ENCODE measurements at regions not wholly inside any gene's neighbourhood (a gene's known extent, or its start where the extent isn't known, plus 50 kb on each side); places are given as distances from the start of the nearest gene placed in this dataset.

DNA sequence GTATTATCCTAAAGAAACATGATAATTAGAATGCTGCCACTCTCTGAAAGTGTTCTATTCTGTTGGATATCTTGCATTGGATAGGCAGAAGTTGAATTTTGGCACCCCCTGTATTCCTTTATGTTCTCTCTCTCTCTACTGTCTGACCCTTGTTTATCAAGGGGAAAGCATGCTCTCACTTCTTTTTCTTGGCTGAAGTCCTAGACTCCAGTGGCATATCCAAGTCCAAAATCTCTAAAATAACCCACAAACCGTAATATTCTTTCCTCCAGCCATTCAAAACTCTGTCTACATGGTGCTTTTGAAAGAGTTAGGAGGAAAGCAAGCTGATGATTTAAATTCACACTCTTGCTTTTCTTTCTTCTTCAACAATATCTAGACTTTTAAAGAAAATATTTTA lies 669.7 kb downstream of the TDRD15 start:
- H3K9ac ChIP-seq (ENCODE audit: low read depth in 1 of 2, low read length in 2 of 2): no peak overlapping the region
- no peaks in the 10 kb centered on the region for H3K36me3 ChIP-seq (ENCODE audit: control insufficient read depth in 2 of 2, insufficient read depth in 2 of 2, low read length in 2 of 2)
- no peaks in the 10 kb centered on the region for H3K27me3 ChIP-seq (ENCODE audit: control insufficient read depth in 2 of 2, insufficient read depth in 2 of 2, low read length in 2 of 2)
- H3K9me3 ChIP-seq (ENCODE audit: control insufficient read depth in 2 of 2, low read length in 2 of 2): no peaks in the 10 kb centered on the region
- H3K4me3 ChIP-seq (ENCODE audit: low read length in 2 of 2): no peak overlapping the region
- no peak overlapping the region for H3K27ac ChIP-seq (ENCODE audit: low read depth in 2 of 2, low read length in 2 of 2)
- no peaks in the 10 kb centered on the region for H3K4me1 ChIP-seq (ENCODE audit: control insufficient read depth in 2 of 2, insufficient read depth in 2 of 2, low read length in 2 of 2)

DNA sequence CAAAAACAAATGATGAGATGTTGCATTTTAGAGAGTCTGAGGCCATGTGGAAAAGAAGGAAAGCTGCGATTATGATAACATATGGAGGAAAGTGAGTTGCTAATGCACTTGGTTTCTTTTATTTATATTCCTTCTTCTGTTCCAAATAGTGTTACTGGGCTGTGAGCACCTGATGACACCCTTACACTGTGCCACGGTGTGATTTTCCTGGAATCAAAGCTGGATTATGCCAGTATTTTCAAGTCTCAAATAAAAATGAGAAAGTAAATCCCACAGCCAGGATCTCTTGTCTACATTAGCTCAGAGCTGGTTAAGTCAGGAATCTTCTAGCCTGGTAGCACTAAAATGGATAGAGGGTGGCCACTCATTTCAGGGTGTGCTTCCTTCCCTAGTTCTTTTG lies 670.8 kb downstream of the TDRD15 start:
- Histone ChIP-seq H3K36me3 (ENCODE audit: control insufficient read depth in 2 of 2, insufficient read depth in 2 of 2, low read length in 2 of 2) (no peaks in the 10 kb centered on the region), H3K9me3 (ENCODE audit: control insufficient read depth in 2 of 2, low read length in 2 of 2) (no peaks in the 10 kb centered on the region), H3K27me3 (ENCODE audit: control insufficient read depth in 2 of 2, insufficient read depth in 2 of 2, low read length in 2 of 2) (no peaks in the 10 kb centered on the region), H3K4me3 (ENCODE audit: low read length in 2 of 2) (no peak overlapping the region), H3K4me1 (ENCODE audit: control insufficient read depth in 2 of 2, insufficient read depth in 2 of 2, low read length in 2 of 2) (no peaks in the 10 kb centered on the region), H3K9ac (ENCODE audit: low read depth in 1 of 2, low read length in 2 of 2) (no peak overlapping the region), H3K27ac (ENCODE audit: low read depth in 2 of 2, low read length in 2 of 2) (no peak overlapping the region)

DNA sequence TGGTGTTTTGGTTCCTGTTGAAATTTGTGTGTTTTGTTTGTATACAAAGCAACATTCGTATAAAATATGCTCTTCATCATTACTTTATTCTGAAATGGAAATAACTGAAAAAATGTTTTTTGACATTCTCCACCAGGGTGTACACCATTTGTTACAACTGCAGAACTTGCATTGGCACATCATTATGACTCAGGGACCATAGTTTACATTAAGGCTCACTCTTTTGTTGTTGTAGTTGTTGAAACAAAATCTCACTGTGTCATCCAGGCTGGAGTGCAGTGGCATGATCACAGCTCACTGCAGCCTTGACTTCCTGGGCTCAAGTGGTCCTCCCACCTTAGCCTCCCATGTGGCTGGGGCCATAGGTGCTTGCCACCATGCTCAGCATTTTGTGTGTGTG lies 676.6 kb downstream of the TDRD15 start:
- Histone ChIP-seq H3K27me3 (ENCODE audit: control insufficient read depth in 2 of 2, insufficient read depth in 2 of 2, low read length in 2 of 2) (no peaks in the 10 kb centered on the region), H3K9me3 (ENCODE audit: control insufficient read depth in 2 of 2, low read length in 2 of 2) (peaks cover 0 to 2% of the 10 kb centered on the region in 2 donors), H3K4me1 (ENCODE audit: control insufficient read depth in 2 of 2, insufficient read depth in 2 of 2, low read length in 2 of 2) (no peaks in the 10 kb centered on the region), H3K27ac (ENCODE audit: low read depth in 2 of 2, low read length in 2 of 2) (no peak overlapping the region), H3K36me3 (ENCODE audit: control insufficient read depth in 2 of 2, insufficient read depth in 2 of 2, low read length in 2 of 2) (no peaks in the 10 kb centered on the region), H3K9ac (ENCODE audit: low read depth in 1 of 2, low read length in 2 of 2) (no peak overlapping the region), H3K4me3 (ENCODE audit: low read length in 2 of 2) (no peak overlapping the region)

DNA sequence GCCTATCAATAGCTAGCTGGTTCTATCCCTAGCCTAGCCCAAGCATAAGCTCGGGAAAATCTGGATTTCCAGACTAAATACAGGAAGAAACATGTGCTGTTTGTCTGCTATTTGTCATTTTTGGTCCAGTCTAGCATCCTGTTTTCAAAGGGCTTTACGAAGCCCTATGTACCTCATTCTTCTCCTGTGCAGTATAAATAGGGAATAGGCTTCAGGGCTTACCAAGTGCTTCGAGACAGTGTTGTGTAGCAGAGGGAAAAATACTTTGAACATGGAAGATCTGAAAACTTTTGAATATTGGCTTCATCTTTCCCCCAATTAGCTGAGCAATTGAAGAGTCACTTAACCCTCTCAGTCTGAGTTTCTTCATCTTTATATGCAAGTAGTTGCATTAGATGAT lies 679.8 kb downstream of the TDRD15 start:
- Histone ChIP-seq H3K9ac (ENCODE audit: low read depth in 1 of 2, low read length in 2 of 2) (no peak overlapping the region), H3K27ac (ENCODE audit: low read depth in 2 of 2, low read length in 2 of 2) (no peak overlapping the region), H3K4me1 (ENCODE audit: control insufficient read depth in 2 of 2, insufficient read depth in 2 of 2, low read length in 2 of 2) (no peaks in the 10 kb centered on the region), H3K36me3 (ENCODE audit: control insufficient read depth in 2 of 2, insufficient read depth in 2 of 2, low read length in 2 of 2) (no peaks in the 10 kb centered on the region), H3K9me3 (ENCODE audit: control insufficient read depth in 2 of 2, low read length in 2 of 2) (peaks cover 0 to 2% of the 10 kb centered on the region in 2 donors), H3K27me3 (ENCODE audit: control insufficient read depth in 2 of 2, insufficient read depth in 2 of 2, low read length in 2 of 2) (no peaks in the 10 kb centered on the region), H3K4me3 (ENCODE audit: low read length in 2 of 2) (no peak overlapping the region)

DNA sequence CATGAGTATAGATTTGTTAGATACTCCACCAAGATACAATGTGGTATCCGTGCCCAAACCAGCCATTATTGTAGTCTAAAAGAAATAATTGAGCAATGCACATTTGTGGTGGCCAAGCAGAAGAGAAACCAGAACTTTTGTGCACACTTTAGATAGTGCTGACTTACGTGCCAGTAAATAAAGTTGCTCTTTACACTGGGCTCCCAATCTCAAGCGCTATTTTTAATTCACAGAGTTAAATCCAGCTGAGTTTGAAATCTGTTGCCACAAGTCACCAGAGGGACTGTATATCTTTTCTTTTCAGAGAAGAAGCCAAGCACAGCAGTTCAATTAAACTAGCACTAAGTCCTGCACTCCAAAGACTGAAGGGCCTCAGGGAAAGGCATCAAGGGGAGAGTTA lies 680.4 kb downstream of the TDRD15 start:
- Histone ChIP-seq H3K4me1 (ENCODE audit: control insufficient read depth in 2 of 2, insufficient read depth in 2 of 2, low read length in 2 of 2) (no peaks in the 10 kb centered on the region), H3K9ac (ENCODE audit: low read depth in 1 of 2, low read length in 2 of 2) (no peak overlapping the region), H3K9me3 (ENCODE audit: control insufficient read depth in 2 of 2, low read length in 2 of 2) (peaks cover 0 to 2% of the 10 kb centered on the region in 2 donors), H3K36me3 (ENCODE audit: control insufficient read depth in 2 of 2, insufficient read depth in 2 of 2, low read length in 2 of 2) (no peaks in the 10 kb centered on the region), H3K4me3 (ENCODE audit: low read length in 2 of 2) (no peak overlapping the region), H3K27ac (ENCODE audit: low read depth in 2 of 2, low read length in 2 of 2) (no peak overlapping the region), H3K27me3 (ENCODE audit: control insufficient read depth in 2 of 2, insufficient read depth in 2 of 2, low read length in 2 of 2) (no peaks in the 10 kb centered on the region)

DNA sequence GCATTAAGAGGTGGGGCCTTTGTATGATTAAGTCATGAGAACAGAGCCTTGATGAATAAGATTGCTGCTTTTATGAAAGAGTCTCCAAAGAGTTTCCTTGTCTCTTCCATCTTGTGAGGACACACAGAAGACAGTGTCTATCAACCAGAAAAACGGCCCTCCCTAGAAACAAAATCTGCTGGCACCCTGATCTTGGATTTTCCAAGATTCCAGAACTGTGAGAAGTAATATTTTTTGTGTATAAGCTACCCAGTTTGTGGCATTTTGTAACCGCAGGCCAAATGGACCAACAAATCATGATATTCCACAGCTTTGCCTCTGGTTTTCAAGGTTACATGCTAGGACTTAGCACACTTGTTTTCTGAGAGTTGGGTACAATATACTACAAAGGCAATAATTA lies 687.8 kb downstream of the TDRD15 start:
- Histone ChIP-seq H3K27me3 (ENCODE audit: control insufficient read depth in 2 of 2, insufficient read depth in 2 of 2, low read length in 2 of 2) (no peaks in the 10 kb centered on the region), H3K36me3 (ENCODE audit: control insufficient read depth in 2 of 2, insufficient read depth in 2 of 2, low read length in 2 of 2) (no peaks in the 10 kb centered on the region), H3K27ac (ENCODE audit: low read depth in 2 of 2, low read length in 2 of 2) (no peak overlapping the region), H3K4me3 (ENCODE audit: low read length in 2 of 2) (no peak overlapping the region), H3K9ac (ENCODE audit: low read depth in 1 of 2, low read length in 2 of 2) (no peak overlapping the region), H3K9me3 (ENCODE audit: control insufficient read depth in 2 of 2, low read length in 2 of 2) (no peaks in the 10 kb centered on the region), H3K4me1 (ENCODE audit: control insufficient read depth in 2 of 2, insufficient read depth in 2 of 2, low read length in 2 of 2) (no peaks in the 10 kb centered on the region)

DNA sequence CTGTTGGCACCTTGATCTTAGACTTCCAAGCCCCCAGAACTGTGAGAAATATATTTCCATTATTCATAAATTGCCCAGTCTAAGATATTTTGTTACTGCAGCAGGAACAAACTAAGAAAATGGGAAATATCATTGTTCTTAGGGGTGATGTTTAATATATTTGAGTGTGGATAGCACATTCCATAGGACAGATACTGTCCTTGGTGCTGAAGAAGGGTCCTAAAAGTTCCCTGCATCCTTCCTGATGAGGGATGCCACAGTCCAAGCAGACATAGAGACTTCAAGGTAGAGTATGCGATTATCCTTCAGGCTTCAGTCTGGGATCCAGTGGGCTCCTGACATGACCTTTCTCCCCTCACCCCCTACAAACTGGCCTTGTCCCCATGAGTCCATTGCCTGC lies 689.0 kb downstream of the TDRD15 start:
- no peak overlapping the region for H3K27ac ChIP-seq (ENCODE audit: low read depth in 2 of 2, low read length in 2 of 2)

DNA sequence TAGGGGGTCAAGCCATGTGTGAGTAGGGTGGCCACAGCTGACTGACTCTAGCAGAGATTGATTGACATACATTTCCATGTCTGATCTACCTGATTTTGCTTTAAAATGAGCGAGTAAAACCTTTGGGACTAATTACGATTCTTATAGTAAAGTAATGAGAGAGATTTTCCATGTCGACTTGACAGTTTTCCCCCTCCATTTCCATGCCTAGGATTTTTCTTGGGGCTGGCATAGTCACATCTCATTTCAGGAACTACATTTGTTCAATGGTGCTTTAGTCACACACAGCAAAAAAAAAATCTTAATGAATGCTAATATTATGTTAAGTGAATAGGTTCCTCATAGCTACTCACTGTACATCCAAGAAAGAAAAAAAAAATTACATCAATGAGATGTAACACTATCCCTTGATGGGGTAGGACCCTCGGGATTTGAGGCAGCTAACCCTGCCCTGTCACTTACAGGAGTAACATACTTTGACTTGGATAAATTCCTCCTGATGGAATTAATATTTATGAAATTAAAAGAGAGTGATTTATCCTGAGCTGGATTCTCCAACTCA lies 690.9 kb downstream of the TDRD15 start:
- Histone ChIP-seq H3K4me1 (ENCODE audit: control insufficient read depth in 2 of 2, insufficient read depth in 2 of 2, low read length in 2 of 2) (no peaks in the 10 kb centered on the region), H3K27ac (ENCODE audit: low read depth in 2 of 2, low read length in 2 of 2) (no peak overlapping the region), H3K9me3 (ENCODE audit: control insufficient read depth in 2 of 2, low read length in 2 of 2) (no peaks in the 10 kb centered on the region), H3K36me3 (ENCODE audit: control insufficient read depth in 2 of 2, insufficient read depth in 2 of 2, low read length in 2 of 2) (no peaks in the 10 kb centered on the region), H3K27me3 (ENCODE audit: control insufficient read depth in 2 of 2, insufficient read depth in 2 of 2, low read length in 2 of 2) (no peaks in the 10 kb centered on the region), H3K9ac (ENCODE audit: low read depth in 1 of 2, low read length in 2 of 2) (no peak overlapping the region), H3K4me3 (ENCODE audit: low read length in 2 of 2) (no peak overlapping the region)

More for the DNA sequence above, 689.0 kb downstream of the TDRD15 start:
- Histone ChIP-seq H3K9ac (ENCODE audit: low read depth in 1 of 2, low read length in 2 of 2) (no peak overlapping the region), H3K4me1 (ENCODE audit: control insufficient read depth in 2 of 2, insufficient read depth in 2 of 2, low read length in 2 of 2) (no peaks in the 10 kb centered on the region), H3K36me3 (ENCODE audit: control insufficient read depth in 2 of 2, insufficient read depth in 2 of 2, low read length in 2 of 2) (no peaks in the 10 kb centered on the region), H3K27me3 (ENCODE audit: control insufficient read depth in 2 of 2, insufficient read depth in 2 of 2, low read length in 2 of 2) (no peaks in the 10 kb centered on the region), H3K4me3 (ENCODE audit: low read length in 2 of 2) (no peak overlapping the region), H3K9me3 (ENCODE audit: control insufficient read depth in 2 of 2, low read length in 2 of 2) (no peaks in the 10 kb centered on the region)

DNA sequence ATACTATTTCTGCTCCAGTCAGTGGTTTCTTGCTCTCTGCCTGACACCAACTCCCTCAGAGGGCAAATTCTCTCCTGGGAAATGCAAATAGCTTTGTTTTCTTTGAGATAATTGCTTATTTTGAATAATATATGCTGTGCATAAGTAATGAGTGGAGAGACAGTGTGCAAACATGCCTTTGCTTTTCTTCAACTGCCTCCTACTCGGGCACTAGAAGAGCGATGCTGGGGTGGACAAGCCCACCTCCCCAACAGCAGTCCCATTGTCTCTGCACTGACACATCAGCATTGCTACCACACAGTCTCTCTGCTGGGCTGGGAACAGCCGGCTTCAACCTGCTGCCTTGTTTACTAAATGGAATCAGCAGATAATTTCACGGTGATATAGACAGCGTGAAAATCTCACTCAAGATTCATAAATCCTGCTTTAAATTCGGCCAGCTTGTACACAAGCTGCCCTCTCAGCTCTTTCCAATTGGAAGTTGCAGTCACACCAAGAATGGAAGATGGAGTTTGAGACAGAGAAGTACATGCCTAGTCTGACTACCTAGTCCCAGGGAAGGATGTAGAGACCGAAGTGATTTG lies 694.5 kb downstream of the TDRD15 start:
- Histone ChIP-seq H3K9ac (ENCODE audit: low read depth in 1 of 2, low read length in 2 of 2) (no peak overlapping the region), H3K27me3 (ENCODE audit: control insufficient read depth in 2 of 2, insufficient read depth in 2 of 2, low read length in 2 of 2) (no peaks in the 10 kb centered on the region), H3K9me3 (ENCODE audit: control insufficient read depth in 2 of 2, low read length in 2 of 2) (no peaks in the 10 kb centered on the region)

DNA sequence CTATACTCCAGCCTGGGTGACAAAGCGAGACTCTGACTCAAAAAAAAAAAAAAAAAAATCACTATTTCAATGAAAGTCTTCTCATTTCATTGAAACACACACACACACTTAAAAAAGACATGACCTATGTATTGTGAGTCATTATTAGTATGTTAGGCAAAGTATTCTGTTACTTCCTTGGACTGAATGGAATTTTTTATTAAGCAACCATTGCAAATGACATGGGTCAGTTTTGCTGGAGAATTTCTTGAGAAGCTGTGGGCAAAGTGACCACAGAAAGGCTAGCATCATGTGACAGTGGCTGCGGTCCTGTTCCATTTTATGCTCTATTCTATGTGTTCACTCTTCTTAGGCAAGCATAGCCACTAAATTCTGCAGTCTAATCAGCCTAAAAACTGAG lies 695.7 kb downstream of the TDRD15 start:
- Histone ChIP-seq H3K27me3 (ENCODE audit: control insufficient read depth in 2 of 2, insufficient read depth in 2 of 2, low read length in 2 of 2) (no peaks in the 10 kb centered on the region), H3K4me1 (ENCODE audit: control insufficient read depth in 2 of 2, insufficient read depth in 2 of 2, low read length in 2 of 2) (no peaks in the 10 kb centered on the region)

More for the DNA sequence above, 694.5 kb downstream of the TDRD15 start:
- no peaks in the 10 kb centered on the region for H3K4me1 ChIP-seq (ENCODE audit: control insufficient read depth in 2 of 2, insufficient read depth in 2 of 2, low read length in 2 of 2)
- no peaks in the 10 kb centered on the region for H3K36me3 ChIP-seq (ENCODE audit: control insufficient read depth in 2 of 2, insufficient read depth in 2 of 2, low read length in 2 of 2)
- H3K4me3 ChIP-seq (ENCODE audit: low read length in 2 of 2): no peak overlapping the region
- no peak overlapping the region for H3K27ac ChIP-seq (ENCODE audit: low read depth in 2 of 2, low read length in 2 of 2)

More for the DNA sequence above, 695.7 kb downstream of the TDRD15 start:
- no peak overlapping the region for H3K27ac ChIP-seq (ENCODE audit: low read depth in 2 of 2, low read length in 2 of 2)
- H3K36me3 ChIP-seq (ENCODE audit: control insufficient read depth in 2 of 2, insufficient read depth in 2 of 2, low read length in 2 of 2): no peaks in the 10 kb centered on the region
- no peak overlapping the region for H3K4me3 ChIP-seq (ENCODE audit: low read length in 2 of 2)
- H3K9me3 ChIP-seq (ENCODE audit: control insufficient read depth in 2 of 2, low read length in 2 of 2): no peaks in the 10 kb centered on the region
- no peak overlapping the region for H3K9ac ChIP-seq (ENCODE audit: low read depth in 1 of 2, low read length in 2 of 2)

Measured in mucosa of rectum (tissue), 2 donors.